ENCODE measurements at regions not wholly inside any gene's neighbourhood (a gene's known extent, or its start where the extent isn't known, plus 50 kb on each side); places are given as distances from the start of the nearest gene placed in this dataset.

- peak; percentile 92 for DNase-seq (ENCODE audit: low read depth)
- no peak for TF ChIP-seq CTCF (conservative IDR thresholded peaks at IDR 0.05; ENCODE audit: low read length)
- no peak overlapping the region for H3K4me3 ChIP-seq (ENCODE audit: low read length)
Measured at GRCh38 chr3:102979682-102980354, 545.0 kb downstream of the ZPLD1 start.

GRCh38 chr3:102980355-102980696, 545.5 kb downstream of the ZPLD1 start:
- no peak for TF ChIP-seq CTCF (conservative IDR thresholded peaks at IDR 0.05; ENCODE audit: low read length)

GRCh38 chr3:103002425-103003176, 567.8 kb downstream of the ZPLD1 start:
- TF ChIP-seq CTCF (conservative IDR thresholded peaks at IDR 0.05; ENCODE audit: low read length): no peak
- H3K4me3 ChIP-seq (ENCODE audit: low read length): no peak overlapping the region
- DNase-seq (ENCODE audit: low read depth): no peak

More at GRCh38 chr3:102980355-102980696, 545.5 kb downstream of the ZPLD1 start:
- no peak overlapping the region for H3K4me3 ChIP-seq (ENCODE audit: low read length)
- no peak for DNase-seq (ENCODE audit: low read depth)

GRCh38 chr3:103006526-103007183, 571.8 kb downstream of the ZPLD1 start:
- no peak for DNase-seq (ENCODE audit: low read depth)
- TF ChIP-seq CTCF (conservative IDR thresholded peaks at IDR 0.05; ENCODE audit: low read length): no peak
- no peak overlapping the region for H3K4me3 ChIP-seq (ENCODE audit: low read length)

GRCh38 chr3:103009609-103010008, 574.8 kb downstream of the ZPLD1 start:
- no peak overlapping the region for H3K4me3 ChIP-seq (ENCODE audit: low read length)
- DNase-seq (ENCODE audit: low read depth): no peak
- TF ChIP-seq CTCF (conservative IDR thresholded peaks at IDR 0.05; ENCODE audit: low read length): no peak

GRCh38 chr3:103025880-103026279, 591.1 kb downstream of the ZPLD1 start:
- no peak for DNase-seq (ENCODE audit: low read depth)
- no peak for TF ChIP-seq CTCF (conservative IDR thresholded peaks at IDR 0.05; ENCODE audit: low read length)
- H3K4me3 ChIP-seq (ENCODE audit: low read length): no peak overlapping the region
